T-helper 2 cell treated with Interferon-gamma antibody and Interleukin-4, amounts not matched to agents 5 μg/mL and 100 μg/mL, for 36 hours (primary cell): ENCODE measurements at regions not wholly inside any gene's neighbourhood (a gene's known extent, or its start where the extent isn't known, plus 50 kb on each side); places are given as distances from the start of the nearest gene placed in this dataset.
A peak's percentile ranks its signal among the peaks of the same experiment; 100 is the strongest.

Experiments
- DNase-seq: peaks from one replicate; pipeline ENCODE4 v3.0.0; 2021; ENCODE audit warnings: low spot score
- H3K27ac Mint-ChIP-seq: one replicate; pipeline ENCODE4 v1.8.0; 2021; ENCODE audit warnings: mild to moderate bottlenecking, mixed read lengths
- H3K27me3 Mint-ChIP-seq: one replicate; pipeline ENCODE4 v1.8.0; 2021; ENCODE audit warnings: low read depth, mixed read lengths
- H3K36me3 Mint-ChIP-seq: one replicate; pipeline ENCODE4 v1.8.0; 2021; ENCODE audit warnings: low read depth, mixed read lengths
- H3K4me1 Mint-ChIP-seq: one replicate; pipeline ENCODE4 v1.8.0; 2021; ENCODE audit warnings: low read depth, mixed read lengths
- H3K4me3 Mint-ChIP-seq: one replicate; pipeline ENCODE4 v1.8.0; 2022; ENCODE audit warnings: mild to moderate bottlenecking, moderate library complexity, mixed read lengths
- H3K9me3 Mint-ChIP-seq: one replicate; pipeline ENCODE4 v1.8.0; 2021; ENCODE audit warnings: mixed read lengths

- Mint-ChIP-seq H3K27me3 (peaks cover 6% of the 10 kb centered on the region), H3K27ac (no peak overlapping the region), H3K4me3 (no peak overlapping the region), H3K4me1 (peaks cover 54% of the 10 kb centered on the region), H3K36me3 (peaks cover 5% of the 10 kb centered on the region), H3K9me3 (no peaks in the 10 kb centered on the region)
- DNase-seq = no peak
These were observed 111.5 kb downstream of the TEX26 start for GRCh38 chr13:31043957-31044356.

DNA sequence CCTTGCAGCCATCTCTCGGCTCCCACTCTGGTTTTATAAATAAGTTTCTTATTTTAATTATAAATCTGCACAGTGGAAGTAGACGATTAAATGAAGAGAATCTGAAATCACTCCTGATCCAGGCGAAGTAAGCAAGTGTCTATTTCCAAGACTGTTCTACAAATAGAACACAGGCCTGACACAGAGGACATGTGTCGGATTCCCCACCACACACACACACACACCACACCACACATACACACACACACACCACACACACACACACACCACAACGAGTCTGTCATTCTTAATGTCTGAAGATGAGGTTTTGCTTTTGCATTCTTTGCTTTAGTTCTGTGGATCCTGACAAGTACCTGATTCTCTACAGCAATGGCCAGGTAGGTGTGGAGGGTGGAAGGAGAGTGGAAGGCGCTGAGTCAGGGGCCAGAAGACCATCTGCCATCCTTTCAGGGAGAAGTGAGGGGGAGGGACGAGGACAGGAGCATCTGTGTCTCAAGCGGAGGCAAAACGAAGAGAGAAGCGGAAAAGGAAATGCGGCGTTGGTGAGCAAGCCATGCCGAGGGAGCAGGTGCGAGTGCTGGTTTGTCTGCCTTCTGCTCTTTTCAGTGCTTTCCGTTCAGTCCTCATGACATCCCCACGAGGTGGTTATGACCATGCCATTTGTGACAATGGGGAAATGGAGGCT is 110.2 kb downstream of the TEX26 start:
- peaks cover 10% of the 10 kb centered on the region for H3K27me3 Mint-ChIP-seq
- peak overlapping the region; percentile 1 for H3K27ac Mint-ChIP-seq
- peak overlapping the region; percentile 19 for H3K4me3 Mint-ChIP-seq

DNA sequence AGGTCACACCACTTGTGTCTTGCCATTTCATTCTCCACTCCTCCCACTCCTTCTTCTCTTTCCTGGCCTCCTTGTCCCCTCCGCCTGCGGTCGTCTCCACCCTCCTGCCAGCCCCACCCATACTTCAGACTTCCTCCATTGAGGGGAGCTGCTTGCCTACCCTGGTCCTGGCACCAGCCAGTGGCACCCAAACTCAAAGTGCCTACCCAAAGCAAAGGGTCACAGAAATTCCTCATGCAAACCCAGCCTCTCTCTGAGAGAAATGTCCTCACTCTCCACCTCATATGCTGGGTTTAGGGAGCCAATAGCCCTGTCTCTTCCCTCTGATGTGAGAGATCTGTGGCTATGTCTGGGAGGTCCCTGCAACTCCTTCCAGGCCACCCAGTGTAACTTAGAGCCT is 109.6 kb downstream of the TEX26 start:
- DNase-seq = no peak
- peaks cover 10% of the 10 kb centered on the region for H3K27me3 Mint-ChIP-seq
- H3K27ac Mint-ChIP-seq = no peak overlapping the region
- no peaks in the 10 kb centered on the region for H3K9me3 Mint-ChIP-seq
- H3K36me3 Mint-ChIP-seq = peaks cover 5% of the 10 kb centered on the region
- H3K4me1 Mint-ChIP-seq = peaks cover 62% of the 10 kb centered on the region
- H3K4me3 Mint-ChIP-seq = no peak overlapping the region

More for the DNA sequence above, 110.2 kb downstream of the TEX26 start:
- Mint-ChIP-seq H3K36me3 (peaks cover 5% of the 10 kb centered on the region), H3K4me1 (peaks cover 62% of the 10 kb centered on the region), H3K9me3 (no peaks in the 10 kb centered on the region)
- DNase-seq = no peak

- Mint-ChIP-seq H3K27me3 (peaks cover 24% of the 10 kb centered on the region), H3K4me1 (peaks cover 44% of the 10 kb centered on the region), H3K9me3 (no peaks in the 10 kb centered on the region), H3K4me3 (peak overlapping the region; percentile 69), H3K27ac (peak overlapping the region; percentile 32), H3K36me3 (peaks cover 5% of the 10 kb centered on the region)
- peak; percentile 57 for DNase-seq
These were observed 106.5 kb downstream of the TEX26 start for GRCh38 chr13:31038834-31039552.

DNA sequence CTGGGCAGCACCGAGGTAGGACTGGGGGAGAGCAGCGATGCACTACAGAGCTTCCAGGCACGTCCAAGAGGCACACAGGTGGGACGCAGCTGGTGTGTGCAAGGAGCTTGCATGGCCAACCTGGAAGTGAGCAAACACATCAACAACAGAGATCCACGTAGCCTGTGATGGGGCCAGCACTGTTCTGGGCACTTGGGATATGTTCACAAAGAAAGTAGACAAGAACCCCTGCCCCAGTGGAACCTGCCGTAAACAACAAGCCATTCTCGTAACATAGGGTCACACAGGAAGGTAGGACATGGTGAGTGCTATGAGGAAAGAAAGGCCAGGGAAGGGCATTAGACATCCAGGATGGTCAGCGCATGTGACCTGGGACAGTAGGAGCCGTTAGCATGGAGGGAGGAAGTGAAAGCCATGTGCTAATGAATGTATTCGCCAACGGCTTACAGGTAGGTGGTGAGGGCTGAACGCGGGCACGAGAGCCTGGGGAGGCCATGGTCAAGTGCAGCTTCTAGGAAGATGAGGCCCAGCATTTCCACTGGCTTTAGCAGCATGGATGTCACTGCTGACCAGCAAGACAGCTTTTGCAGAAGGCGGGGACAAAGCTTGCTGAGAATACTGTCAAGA is 105.5 kb downstream of the TEX26 start:
- no peak overlapping the region for H3K4me3 Mint-ChIP-seq

GRCh38 chr13:31036731-31037695 is 104.6 kb downstream of the TEX26 start:
- no peak for DNase-seq
- no peak overlapping the region for H3K27ac Mint-ChIP-seq
- H3K4me3 Mint-ChIP-seq = no peak overlapping the region
- peaks cover 5% of the 10 kb centered on the region for H3K36me3 Mint-ChIP-seq
- no peaks in the 10 kb centered on the region for H3K9me3 Mint-ChIP-seq
- peaks cover 32% of the 10 kb centered on the region for H3K4me1 Mint-ChIP-seq
- peaks cover 36% of the 10 kb centered on the region for H3K27me3 Mint-ChIP-seq

More for the DNA sequence above, 105.5 kb downstream of the TEX26 start:
- Mint-ChIP-seq H3K36me3 (peaks cover 5% of the 10 kb centered on the region), H3K4me1 (peaks cover 35% of the 10 kb centered on the region), H3K9me3 (no peaks in the 10 kb centered on the region), H3K27me3 (peaks cover 28% of the 10 kb centered on the region), H3K27ac (no peak overlapping the region)
- no peak for DNase-seq

GRCh38 chr13:31035185-31035965 is 102.9 kb downstream of the TEX26 start:
- no peak for DNase-seq
- H3K27ac Mint-ChIP-seq = no peak overlapping the region
- peaks cover 5% of the 10 kb centered on the region for H3K36me3 Mint-ChIP-seq
- peaks cover 22% of the 10 kb centered on the region for H3K4me1 Mint-ChIP-seq
- peaks cover 47% of the 10 kb centered on the region for H3K27me3 Mint-ChIP-seq
- H3K4me3 Mint-ChIP-seq = no peak overlapping the region
- no peaks in the 10 kb centered on the region for H3K9me3 Mint-ChIP-seq

DNA sequence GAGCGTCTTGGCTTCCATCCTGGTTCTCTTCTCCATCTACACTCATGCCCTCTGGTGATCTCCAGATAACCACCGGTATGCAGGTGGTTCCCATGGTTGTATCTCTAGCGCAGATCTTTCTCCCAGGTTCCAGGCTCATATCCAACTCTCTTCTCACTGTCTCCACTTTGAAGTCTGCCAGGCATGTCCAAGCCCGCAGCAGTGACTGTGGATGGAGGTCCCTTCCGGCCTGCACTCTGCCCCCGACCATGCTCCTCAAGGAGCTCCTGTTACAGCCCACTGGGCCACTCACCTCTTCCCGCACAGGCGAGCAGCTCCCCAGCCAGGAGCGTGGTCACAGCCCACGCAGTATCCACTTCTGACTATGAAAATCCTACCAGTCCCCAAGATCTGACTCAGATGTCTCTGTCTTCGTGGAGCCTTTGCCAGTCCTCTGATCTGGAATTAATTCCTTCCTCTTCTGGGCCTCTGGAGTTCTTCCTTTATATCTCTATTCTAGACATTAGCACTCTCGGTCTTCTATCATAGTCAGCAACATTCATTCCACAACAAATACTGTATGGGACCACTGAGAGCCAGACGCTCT is 100.2 kb downstream of the TEX26 start:
- DNase-seq = no peak
- no peaks in the 10 kb centered on the region for H3K36me3 Mint-ChIP-seq
- no peaks in the 10 kb centered on the region for H3K4me1 Mint-ChIP-seq
- H3K9me3 Mint-ChIP-seq = no peaks in the 10 kb centered on the region
- H3K27me3 Mint-ChIP-seq = peaks cover 41% of the 10 kb centered on the region
- H3K27ac Mint-ChIP-seq = no peak overlapping the region
- H3K4me3 Mint-ChIP-seq = no peak overlapping the region

DNA sequence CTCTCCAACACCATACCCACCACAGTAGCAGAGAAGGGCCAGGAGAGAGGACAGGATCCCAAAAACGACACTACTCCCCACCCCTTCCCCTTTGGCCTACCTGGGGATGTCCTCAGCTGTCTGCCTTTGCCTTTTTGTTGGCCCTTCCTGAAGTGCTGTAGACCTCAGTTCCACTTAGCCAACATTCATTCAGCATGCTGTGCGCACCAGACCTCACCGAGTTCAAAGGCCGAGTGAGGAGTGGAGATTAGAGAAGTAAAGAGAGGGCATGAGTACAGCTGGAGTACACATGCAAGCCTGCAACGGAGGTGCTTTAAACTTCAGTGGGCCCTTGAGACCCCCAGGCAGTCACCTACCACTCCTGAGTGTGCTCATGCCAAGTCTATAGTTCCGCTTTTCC is 99.0 kb downstream of the TEX26 start:
- no peak overlapping the region for H3K4me3 Mint-ChIP-seq
- H3K9me3 Mint-ChIP-seq = no peaks in the 10 kb centered on the region

DNA sequence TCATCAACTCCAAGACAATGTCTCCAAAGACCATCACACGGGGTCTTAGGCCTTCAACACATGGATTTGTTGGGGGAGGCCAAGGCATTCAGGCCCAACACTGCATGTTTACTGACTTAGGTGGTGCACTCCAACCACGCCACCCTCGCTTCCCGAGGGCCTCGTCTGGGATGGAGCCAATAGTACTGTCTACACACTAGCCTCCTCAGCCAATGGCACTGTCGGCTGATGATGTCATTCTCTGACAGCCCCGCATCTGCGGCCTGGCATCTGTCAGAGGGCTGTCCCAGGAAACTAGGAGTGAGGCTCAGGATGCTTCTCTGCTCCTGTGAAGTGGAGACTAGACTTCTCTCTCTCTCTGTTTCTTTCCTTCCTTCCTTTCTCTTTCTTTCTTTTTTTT is 96.6 kb downstream of the TEX26 start:
- H3K9me3 Mint-ChIP-seq = no peaks in the 10 kb centered on the region
- H3K4me3 Mint-ChIP-seq = no peak overlapping the region
- H3K27me3 Mint-ChIP-seq = peaks cover 28% of the 10 kb centered on the region
- no peaks in the 10 kb centered on the region for H3K36me3 Mint-ChIP-seq
- no peak for DNase-seq
- H3K27ac Mint-ChIP-seq = no peak overlapping the region
- H3K4me1 Mint-ChIP-seq = no peaks in the 10 kb centered on the region

More for the DNA sequence above, 99.0 kb downstream of the TEX26 start:
- H3K36me3 Mint-ChIP-seq = no peaks in the 10 kb centered on the region
- peaks cover 38% of the 10 kb centered on the region for H3K27me3 Mint-ChIP-seq
- no peak for DNase-seq
- H3K4me1 Mint-ChIP-seq = no peaks in the 10 kb centered on the region
- no peak overlapping the region for H3K27ac Mint-ChIP-seq

- no peak for DNase-seq
- no peaks in the 10 kb centered on the region for H3K4me1 Mint-ChIP-seq
- no peaks in the 10 kb centered on the region for H3K9me3 Mint-ChIP-seq
- H3K27me3 Mint-ChIP-seq = peaks cover 31% of the 10 kb centered on the region
- H3K4me3 Mint-ChIP-seq = no peak overlapping the region
- no peak overlapping the region for H3K27ac Mint-ChIP-seq
- H3K36me3 Mint-ChIP-seq = no peaks in the 10 kb centered on the region
These were observed 94.7 kb downstream of the TEX26 start for GRCh38 chr13:31027136-31027535.
